ENCODE measurements at regions not wholly inside any gene's neighbourhood (a gene's known extent, or its start where the extent isn't known, plus 50 kb on each side); places are given as distances from the start of the nearest gene placed in this dataset.

- no peak overlapping the region for H3K4me3 ChIP-seq
- no peaks in the 10 kb centered on the region for H3K36me3 ChIP-seq
- no peak for DNase-seq
- peaks cover 0 to 2% (median 0%) of the 10 kb centered on the region in 4 donors for H3K9me3 ChIP-seq
- no peak for TF ChIP-seq EP300 (IDR thresholded peaks at IDR 0.05)
- TF ChIP-seq POLR2AphosphoS5 (IDR thresholded peaks at IDR 0.05): no peak
- TF ChIP-seq POLR2A (IDR thresholded peaks at IDR 0.05): no peak
- TF ChIP-seq CTCF (IDR thresholded peaks at IDR 0.05): no peak
- intact Hi-C loops (cut with DNase I): no loop called here
- no peak overlapping the region for H3K27ac ChIP-seq
- H3K4me1 ChIP-seq: peaks cover 0 to 10% (median 7%) of the 10 kb centered on the region in 4 donors
- whole genome bisulfite sequencing, 2 donors: 87 to 91% methylated on average over 3 of the region's 3 CpGs
- H3K27me3 ChIP-seq: no peaks in the 10 kb centered on the region
Observed at GRCh38 chr4:177175473-177175872, 134.2 kb upstream of the NEIL3 start.

GRCh38 chr4:177177541-177178081, 132.1 kb upstream of the NEIL3 start:
- H3K27ac ChIP-seq: peak overlapping the region in 3 of 4 donors; percentile 22 to 51 (median 50)

GRCh38 chr4:177178246-177178645, 131.4 kb upstream of the NEIL3 start:
- Histone ChIP-seq H3K27ac (peak overlapping the region in 3 of 4 donors; percentile 22 to 51 (median 50)), H3K4me1 (peaks cover 0 to 10% (median 7%) of the 10 kb centered on the region in 4 donors)

More at GRCh38 chr4:177177541-177178081, 132.1 kb upstream of the NEIL3 start:
- H3K36me3 ChIP-seq: no peaks in the 10 kb centered on the region
- H3K9me3 ChIP-seq: no peaks in the 10 kb centered on the region
- no peak for DNase-seq
- intact Hi-C loops (cut with DNase I): no loop called here
- H3K4me3 ChIP-seq: no peak overlapping the region
- WGBS, 2 donors: 49 to 72% methylated on average over 1 of the region's 1 CpG
- TF ChIP-seq EP300 (IDR thresholded peaks at IDR 0.05) (no peak), POLR2AphosphoS5 (IDR thresholded peaks at IDR 0.05) (peak in 3 of 4 donors; percentile 33 to 70 (median 48))
- H3K4me1 ChIP-seq: peaks cover 0 to 10% (median 7%) of the 10 kb centered on the region in 4 donors
- no peaks in the 10 kb centered on the region for H3K27me3 ChIP-seq

GRCh38 chr4:177182166-177182565, 127.5 kb upstream of the NEIL3 start:
- Histone ChIP-seq H3K27ac (no peak overlapping the region), H3K27me3 (no peaks in the 10 kb centered on the region), H3K4me1 (peaks cover 0 to 10% (median 7%) of the 10 kb centered on the region in 4 donors), H3K4me3 (no peak overlapping the region), H3K9me3 (no peaks in the 10 kb centered on the region), H3K36me3 (no peaks in the 10 kb centered on the region)
- WGBS, 2 donors: 69 to 70% methylated on average over 4 of the region's 4 CpGs
- intact Hi-C loops (cut with DNase I): no loop called here
- DNase-seq: no peak
- TF ChIP-seq EP300 (IDR thresholded peaks at IDR 0.05) (no peak), POLR2A (IDR thresholded peaks at IDR 0.05) (no peak), POLR2AphosphoS5 (IDR thresholded peaks at IDR 0.05) (no peak), CTCF (IDR thresholded peaks at IDR 0.05) (no peak)

More at GRCh38 chr4:177178246-177178645, 131.4 kb upstream of the NEIL3 start:
- 7 to 41% methylated on average over 1 of the region's 1 CpG for WGBS, 2 donors
- intact Hi-C loops (cut with DNase I): no loop called here
- H3K9me3 ChIP-seq: no peaks in the 10 kb centered on the region
- TF ChIP-seq POLR2A (IDR thresholded peaks at IDR 0.05) (no peak), POLR2AphosphoS5 (IDR thresholded peaks at IDR 0.05) (no peak), EP300 (IDR thresholded peaks at IDR 0.05) (no peak), CTCF (IDR thresholded peaks at IDR 0.05) (no peak)
- H3K4me3 ChIP-seq: no peak overlapping the region
- H3K36me3 ChIP-seq: no peaks in the 10 kb centered on the region
- DNase-seq: no peak
- no peaks in the 10 kb centered on the region for H3K27me3 ChIP-seq

- no peaks in the 10 kb centered on the region for H3K27me3 ChIP-seq
- no peaks in the 10 kb centered on the region for H3K9me3 ChIP-seq
- intact Hi-C loops (cut with DNase I): no loop called here
- no peak overlapping the region for H3K4me3 ChIP-seq
- no peak for TF ChIP-seq EP300 (IDR thresholded peaks at IDR 0.05)
- no peak for TF ChIP-seq POLR2A (IDR thresholded peaks at IDR 0.05)
- TF ChIP-seq CTCF (IDR thresholded peaks at IDR 0.05): no peak
- TF ChIP-seq POLR2AphosphoS5 (IDR thresholded peaks at IDR 0.05): no peak
- 96 to 97% methylated on average over 1 of the region's 1 CpG for WGBS, 2 donors
- peaks cover 0 to 5% (median 2%) of the 10 kb centered on the region in 4 donors for H3K4me1 ChIP-seq
- no peak for DNase-seq
- H3K36me3 ChIP-seq: no peaks in the 10 kb centered on the region
- no peak overlapping the region for H3K27ac ChIP-seq
Observed at GRCh38 chr4:177182728-177183127, 126.9 kb upstream of the NEIL3 start.
